SK-N-SH (cell line): ENCODE measurements at regions not wholly inside any gene's neighbourhood (a gene's known extent, or its start where the extent isn't known, plus 50 kb on each side); places are given as distances from the start of the nearest gene placed in this dataset.

Source experiments
- CTCF ChIA-PET: fragments of 300-600, 350-600 bp; formaldehyde crosslinking; extraction: SDS; loops from one replicate; lab custom pipeline; 2021; lab: Yijun Ruan, JAX
- POLR2A ChIA-PET: fragments of 350-600 bp; sonication (Branson Sonifier 250); formaldehyde crosslinking; extraction: SDS; loops from one replicate; lab custom pipeline; 2020; ENCODE audit warnings: antibody characterized with exemption, inconsistent platforms; lab: Yijun Ruan, JAX
- DNase-seq: peaks from one replicate; pipeline ENCODE4 v3.0.0; 2012
- H2AFZ ChIP-seq: fragments of 200-600 bp; sonication (generic); 2 replicates; pipeline ENCODE4 v1.8.1; 2016; ENCODE audit warnings: antibody characterized with exemption, mild to moderate bottlenecking, low read depth
- H3F3A ChIP-seq: fragments of 200-600 bp; sonication (generic); replicated peaks from 2 replicates; pipeline ENCODE3; 2016; ENCODE audit warnings: antibody characterized with exemption, mild to moderate bottlenecking; ENCODE audit not compliant: insufficient read depth
- H3K27ac ChIP-seq, 2 experiments: fragments of 200-500 bp in 1 of 2; fragments of 200-600 bp in 1 of 2; sonication (Bioruptor generic) in 1 of 2; sonication (generic), shearing (Covaris generic) in 1 of 2; 2 replicates each; pipeline versions ENCODE4 v1.5.1 to v1.6.1; 2014 to 2016; ENCODE audit warnings: low read depth in 2 of 2, inconsistent platforms in 1 of 2, low read length in 1 of 2, mild to moderate bottlenecking in 1 of 2, mixed read lengths in 1 of 2
- H3K27me3 ChIP-seq: fragments of 200-600 bp; sonication (generic), shearing (Covaris generic); 2 replicates; pipeline ENCODE4 v1.6.1; 2016; ENCODE audit warnings: mixed run types; ENCODE audit not compliant: insufficient read depth
- H3K36me3 ChIP-seq, 2 experiments: fragments of 200-500 bp in 1 of 2; fragments of 200-600 bp in 1 of 2; sonication (Bioruptor generic) in 1 of 2; sonication (generic) in 1 of 2; replicated peaks in 1 of 2; 2 replicates each; pipeline versions ENCODE3 to v1.5.1; 2014 to 2016; ENCODE audit warnings: low read length in 1 of 2, mild to moderate bottlenecking in 1 of 2; ENCODE audit not compliant: insufficient read depth in 2 of 2, control insufficient read depth in 1 of 2
- H3K4me1 ChIP-seq, 2 experiments: fragments of 200-500 bp in 1 of 2; fragments of 200-600 bp in 1 of 2; sonication (Bioruptor generic) in 1 of 2; sonication (generic), shearing (Covaris generic) in 1 of 2; 2 replicates each; pipeline versions ENCODE4 v1.5.1 to v1.6.1; 2014 to 2016; ENCODE audit warnings: low read depth in 1 of 2, low read length in 1 of 2, mixed run types in 1 of 2; ENCODE audit not compliant: insufficient read depth in 2 of 2, control insufficient read depth in 1 of 2
- H3K4me2 ChIP-seq: fragments of 200-600 bp; sonication (generic), shearing (Covaris generic); 2 replicates; pipeline ENCODE4 v1.6.1; 2017; ENCODE audit warnings: mixed run types
- H3K4me3 ChIP-seq, 2 experiments: fragments of 200-500 bp in 1 of 2; fragments of 200-600 bp in 1 of 2; sonication (Bioruptor generic) in 1 of 2; sonication (generic), shearing (Covaris generic) in 1 of 2; 2 replicates each; pipeline versions ENCODE4 v1.5.1 to v1.8.1; 2014 to 2016; ENCODE audit warnings: low read depth in 2 of 2, inconsistent platforms in 1 of 2, low read length in 1 of 2, mild to moderate bottlenecking in 1 of 2, mixed read lengths in 1 of 2, moderate library complexity in 1 of 2
- H3K79me2 ChIP-seq: fragments of 200-600 bp; sonication (generic); 2 replicates; pipeline ENCODE4 v1.8.1; 2017; ENCODE audit warnings: mild to moderate bottlenecking; ENCODE audit not compliant: insufficient read depth
- H3K9ac ChIP-seq: fragments of 200-600 bp; sonication (generic); 2 replicates; pipeline ENCODE4 v1.6.1; 2017; ENCODE audit warnings: mixed run types
- H3K9me2 ChIP-seq: fragments of 200-600 bp; sonication (generic); 2 replicates; pipeline ENCODE4 v1.6.1; 2017; ENCODE audit warnings: mixed run types
- H3K9me3 ChIP-seq: fragments of 200-600 bp; sonication (generic); 2 replicates; pipeline ENCODE4 v1.6.1; 2017; ENCODE audit warnings: mixed run types, mild to moderate bottlenecking, moderate library complexity
- H4K20me1 ChIP-seq: fragments of 200-600 bp; sonication (generic); 2 replicates; pipeline ENCODE4 v1.6.1; 2017; ENCODE audit warnings: mild to moderate bottlenecking, mixed run types; ENCODE audit not compliant: insufficient read depth
- CHD2 ChIP-seq: fragments of 150-350 bp; IDR thresholded peaks from 2 replicates; pipeline ENCODE4 v1.6.1; 2018; ENCODE audit warnings: low read length; ENCODE audit not compliant: partially characterized antibody
- CTCF ChIP-seq: fragments of 200-600 bp; sonication (generic); IDR thresholded peaks from 2 replicates; pipeline ENCODE4 v1.6.1; 2017; ENCODE audit warnings: antibody characterized with exemption, mild to moderate bottlenecking, moderate library complexity
- EP300 ChIP-seq, 2 experiments: IDR thresholded peaks; 2 replicates each; pipeline versions ENCODE4 v1.4.0 to v1.6.1; 2012; ENCODE audit warnings: borderline replicate concordance in 1 of 2, low read depth in 1 of 2, low read length in 1 of 2
- EZH2phosphoT487 ChIP-seq: fragments of 200-600 bp; sonication (generic); IDR thresholded peaks from 2 replicates; pipeline ENCODE4 v1.6.1; 2017; ENCODE audit warnings: low read depth, mixed run types, mild to moderate bottlenecking, antibody characterized with exemption, moderate library complexity, borderline replicate concordance
- FOSL2 ChIP-seq: IDR thresholded peaks from 2 replicates; pipeline ENCODE4 v1.4.0; 2012; ENCODE audit warnings: low read depth, mild to moderate bottlenecking, moderate library complexity, borderline replicate concordance
- FOXM1 ChIP-seq: IDR thresholded peaks from 2 replicates; pipeline ENCODE4 v1.4.0; 2012; ENCODE audit warnings: low read depth, mild to moderate bottlenecking
- GABPA ChIP-seq: IDR thresholded peaks from 2 replicates; pipeline ENCODE4 v1.4.0; 2012; ENCODE audit warnings: low read depth, mild to moderate bottlenecking
- GATA2 ChIP-seq: sonication (generic); formaldehyde crosslinking; IDR thresholded peaks from 2 replicates; pipeline ENCODE4 v1.5.0; 2020; ENCODE audit warnings: mild to moderate bottlenecking, missing genetic modification reagents
- IRF3 ChIP-seq: fragments of 150-350 bp; IDR thresholded peaks from 2 replicates; pipeline ENCODE4 v1.6.1; 2016; ENCODE audit warnings: mild to moderate bottlenecking, low read depth, low read length
- JUND ChIP-seq: IDR thresholded peaks from 2 replicates; pipeline ENCODE4 v1.4.0; 2012
- MEF2A ChIP-seq: IDR thresholded peaks from 2 replicates; pipeline ENCODE4 v1.4.0; 2012; ENCODE audit warnings: low read depth, borderline replicate concordance
- MXI1 ChIP-seq: IDR thresholded peaks from 2 replicates; pipeline ENCODE4 v1.6.1; 2012; ENCODE audit warnings: mild to moderate bottlenecking, low read depth, low read length, improper control_type of control experiment
- NFIC ChIP-seq: IDR thresholded peaks from 2 replicates; pipeline ENCODE4 v1.4.0; 2012; ENCODE audit warnings: borderline replicate concordance
- POLR2AphosphoS5 ChIP-seq: IDR thresholded peaks from 2 replicates; pipeline ENCODE4 v1.6.1; 2012; ENCODE audit warnings: low read depth, low read length
- RAD21 ChIP-seq: IDR thresholded peaks from 2 replicates; pipeline ENCODE4 v1.6.1; 2012; ENCODE audit warnings: mild to moderate bottlenecking, low read length
- RFX5 ChIP-seq: IDR thresholded peaks from 2 replicates; pipeline ENCODE4 v1.6.1; 2012; ENCODE audit warnings: mild to moderate bottlenecking, improper control_type of control experiment, low read length
- SIN3A ChIP-seq: IDR thresholded peaks from 2 replicates; pipeline ENCODE4 v1.6.1; 2012; ENCODE audit warnings: low read depth, mild to moderate bottlenecking, low read length, moderate library complexity, borderline replicate concordance
- TAF1 ChIP-seq: IDR thresholded peaks from 2 replicates; pipeline ENCODE4 v1.6.1; 2012; ENCODE audit warnings: low read depth, mild to moderate bottlenecking, low read length, moderate library complexity, borderline replicate concordance
- TCF12 ChIP-seq: IDR thresholded peaks from 2 replicates; pipeline ENCODE4 v1.4.0; 2012
- YY1 ChIP-seq: IDR thresholded peaks from 2 replicates; pipeline ENCODE4 v1.4.0; 2012; ENCODE audit warnings: low read depth, mild to moderate bottlenecking
- WGBS: methylation state at CpG from one replicate; pipeline ENCODE4 v1.1.6; 2017; ENCODE audit warnings: low lambda C conversion rate; 5-methylcytosine and 5-hydroxymethylcytosine counted together

GRCh38 chr5:167936944-167937634 lies 354.4 kb upstream of the WWC1 start:
- Histone ChIP-seq H3K79me2 (no peaks in the 10 kb centered on the region), H3K27me3 (no peaks in the 10 kb centered on the region), H4K20me1 (no peaks in the 10 kb centered on the region), H3K27ac (no peak overlapping the region), H3K9me2 (no peaks in the 10 kb centered on the region), H3K4me2 (no peak overlapping the region), H3K36me3 (no peaks in the 10 kb centered on the region), H2AFZ (no peak overlapping the region), H3F3A (no peaks in the 10 kb centered on the region), H3K9me3 (no peaks in the 10 kb centered on the region), H3K9ac (no peak overlapping the region), H3K4me3 (no peak overlapping the region), H3K4me1 (peaks cover 0 to 5% of the 10 kb centered on the region in 2 experiments; a peak in 1 of 4 replicates)
- ChIA-PET POLR2A (no interaction called here), CTCF (no interaction called here)
- WGBS, result 55% methylated on average over 6 of the region's 6 CpGs
- TF ChIP-seq CHD2, result no peak
- TF ChIP-seq TAF1, result no peak
- no peak for TF ChIP-seq YY1
- no peak for TF ChIP-seq RFX5
- TF ChIP-seq IRF3, result no peak
- no peak for TF ChIP-seq MXI1
- no peak for TF ChIP-seq GATA2 (CRISPR knock-in tag)
- TF ChIP-seq FOSL2, result no peak
- TF ChIP-seq MEF2A, result no peak
- no peak for TF ChIP-seq POLR2AphosphoS5
- TF ChIP-seq SIN3A, result no peak
- TF ChIP-seq CTCF, result no peak
- TF ChIP-seq JUND, result no peak
- no peak for TF ChIP-seq GABPA
- no peak for DNase-seq

- DNase-seq, result no peak
These were observed 353.8 kb upstream of the WWC1 start for GRCh38 chr5:167937635-167937998.

More at GRCh38 chr5:167937635-167937998, 353.8 kb upstream of the WWC1 start:
- ChIA-PET POLR2A (no interaction called here), CTCF (no interaction called here)
- Histone ChIP-seq H3K4me2 (no peak overlapping the region), H3F3A (no peaks in the 10 kb centered on the region), H3K9me3 (no peaks in the 10 kb centered on the region), H3K9ac (no peak overlapping the region), H3K9me2 (no peaks in the 10 kb centered on the region), H3K27me3 (no peaks in the 10 kb centered on the region), H3K27ac (no peak overlapping the region), H3K36me3 (no peaks in the 10 kb centered on the region), H3K4me3 (no peak overlapping the region), H3K79me2 (no peaks in the 10 kb centered on the region), H2AFZ (no peak overlapping the region), H3K4me1 (peaks cover 0 to 5% of the 10 kb centered on the region in 2 experiments; a peak in 1 of 4 replicates), H4K20me1 (no peaks in the 10 kb centered on the region)
- WGBS, result 68% methylated on average over 8 of the region's 8 CpGs
- TF ChIP-seq FOXM1 (no peak), CTCF (no peak), TCF12 (no peak), RAD21 (no peak), NFIC (no peak), EP300 (IDR thresholded peaks at IDR 0.05; ENCODE audit: borderline replicate concordance in 1 of 2, low read depth in 1 of 2, low read length in 1 of 2) (no peak), SIN3A (no peak), EZH2phosphoT487 (no peak), IRF3 (no peak), RFX5 (no peak)
